ENCODE measurements at regions not wholly inside any gene's neighbourhood (a gene's known extent, or its start where the extent isn't known, plus 50 kb on each side); places are given as distances from the start of the nearest gene placed in this dataset.
A peak's percentile ranks its signal among the peaks of the same experiment; 100 is the strongest.

GRCh38 chr2:186125156-186125555, 360.9 kb upstream of the ZC3H15 start:
- DNase-seq (ENCODE audit: low read depth in 2 of 2): no peak
- TF ChIP-seq, protein P1, sequence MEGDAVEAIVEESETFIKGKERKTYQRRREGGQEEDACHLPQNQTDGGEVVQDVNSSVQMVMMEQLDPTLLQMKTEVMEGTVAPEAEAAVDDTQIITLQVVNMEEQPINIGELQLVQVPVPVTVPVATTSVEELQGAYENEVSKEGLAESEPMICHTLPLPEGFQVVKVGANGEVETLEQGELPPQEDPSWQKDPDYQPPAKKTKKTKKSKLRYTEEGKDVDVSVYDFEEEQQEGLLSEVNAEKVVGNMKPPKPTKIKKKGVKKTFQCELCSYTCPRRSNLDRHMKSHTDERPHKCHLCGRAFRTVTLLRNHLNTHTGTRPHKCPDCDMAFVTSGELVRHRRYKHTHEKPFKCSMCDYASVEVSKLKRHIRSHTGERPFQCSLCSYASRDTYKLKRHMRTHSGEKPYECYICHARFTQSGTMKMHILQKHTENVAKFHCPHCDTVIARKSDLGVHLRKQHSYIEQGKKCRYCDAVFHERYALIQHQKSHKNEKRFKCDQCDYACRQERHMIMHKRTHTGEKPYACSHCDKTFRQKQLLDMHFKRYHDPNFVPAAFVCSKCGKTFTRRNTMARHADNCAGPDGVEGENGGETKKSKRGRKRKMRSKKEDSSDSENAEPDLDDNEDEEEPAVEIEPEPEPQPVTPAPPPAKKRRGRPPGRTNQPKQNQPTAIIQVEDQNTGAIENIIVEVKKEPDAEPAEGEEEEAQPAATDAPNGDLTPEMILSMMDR (IDR thresholded peaks at IDR 0.05; ENCODE audit: low read depth, low read length): no peak

GRCh38 chr2:186125625-186126024, 360.4 kb upstream of the ZC3H15 start:
- DNase-seq (ENCODE audit: low read depth in 2 of 2): no peak
- TF ChIP-seq, protein P1 (IDR thresholded peaks at IDR 0.05; ENCODE audit: low read depth, low read length): no peak
- no peak overlapping the region for H3K4me3 ChIP-seq (replicated peaks in 1 of 2; ENCODE audit: low read depth in 2 of 2, low read length in 2 of 2)

More at GRCh38 chr2:186125156-186125555, 360.9 kb upstream of the ZC3H15 start:
- no peak overlapping the region for H3K4me3 ChIP-seq (replicated peaks in 1 of 2; ENCODE audit: low read depth in 2 of 2, low read length in 2 of 2)

DNA sequence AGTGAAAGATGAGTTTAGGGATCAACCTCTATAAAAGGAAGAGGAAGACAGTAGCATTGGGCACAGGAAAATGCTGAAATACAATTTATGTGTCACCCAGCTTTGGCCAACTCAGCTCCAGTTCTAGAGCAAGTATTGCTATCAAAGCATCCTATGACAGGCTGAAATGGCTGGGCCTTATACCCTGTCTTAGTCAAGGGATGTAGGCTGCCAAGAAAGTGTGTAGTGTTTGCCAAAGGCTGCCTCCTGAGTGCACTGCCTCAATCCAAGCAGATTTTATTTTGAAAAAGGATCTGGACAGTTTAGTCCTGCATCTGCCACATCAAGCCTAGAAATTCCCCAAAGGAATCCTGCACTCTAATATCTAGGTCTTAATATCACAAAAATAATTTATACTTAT, 359.9 kb upstream of the ZC3H15 start:
- DNase-seq (ENCODE audit: low read depth in 2 of 2): peak in 1 of 2 donors; percentile 19
- TF ChIP-seq, protein P1 (IDR thresholded peaks at IDR 0.05; ENCODE audit: low read depth, low read length): no peak

DNA sequence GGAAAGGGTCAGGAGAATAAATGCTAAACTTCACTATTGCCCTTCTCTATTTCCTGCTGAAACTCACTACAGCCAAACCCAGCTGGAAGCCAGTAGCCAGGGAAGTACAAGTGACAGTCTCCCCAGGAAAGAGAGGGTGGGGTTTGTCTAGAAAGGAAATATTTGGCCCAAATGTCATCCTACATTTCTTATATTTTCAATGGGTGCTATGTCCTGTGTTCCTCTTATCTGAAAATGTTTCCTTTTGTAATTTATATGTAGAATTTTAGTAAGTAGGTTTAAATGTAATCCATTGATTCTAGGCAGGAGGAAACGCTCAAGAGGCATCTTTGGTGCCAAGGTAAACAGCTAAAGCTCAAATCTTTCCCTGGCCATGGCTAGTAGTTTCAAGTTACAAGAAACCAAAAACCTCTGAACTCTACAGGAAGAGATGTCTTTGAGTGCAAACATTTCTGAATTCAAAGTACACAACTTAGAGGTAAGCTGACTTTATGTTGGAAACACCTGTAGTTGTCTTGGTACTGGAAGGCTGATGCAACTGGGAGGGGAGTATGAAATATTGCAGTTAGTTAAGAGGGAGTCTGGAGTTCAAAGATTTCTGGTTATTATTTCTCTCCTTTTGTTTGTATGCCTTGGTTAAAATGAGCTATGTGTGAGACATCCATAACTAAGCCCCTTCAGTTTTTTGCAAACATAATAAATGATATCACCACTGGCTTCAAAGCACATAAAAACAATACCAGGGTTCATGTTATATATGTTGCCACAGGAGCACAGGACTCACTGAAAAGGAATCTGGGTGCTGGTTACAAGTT, 356.1 kb upstream of the ZC3H15 start:
- no peak overlapping the region for H3K4me3 ChIP-seq (replicated peaks in 1 of 2; ENCODE audit: low read depth in 2 of 2, low read length in 2 of 2)
- peak; percentile 23 to 80 for DNase-seq (ENCODE audit: low read depth in 2 of 2)
- TF ChIP-seq, protein P1 (IDR thresholded peaks at IDR 0.05; ENCODE audit: low read depth, low read length): no peak

More for the DNA sequence above, 359.9 kb upstream of the ZC3H15 start:
- no peak overlapping the region for H3K4me3 ChIP-seq (replicated peaks in 1 of 2; ENCODE audit: low read depth in 2 of 2, low read length in 2 of 2)

GRCh38 chr2:186130748-186131641, 355.1 kb upstream of the ZC3H15 start:
- no peak overlapping the region for H3K4me3 ChIP-seq (replicated peaks in 1 of 2; ENCODE audit: low read depth in 2 of 2, low read length in 2 of 2)
- no peak for DNase-seq (ENCODE audit: low read depth in 2 of 2)
- TF ChIP-seq, protein P1 (IDR thresholded peaks at IDR 0.05; ENCODE audit: low read depth, low read length): no peak

DNA sequence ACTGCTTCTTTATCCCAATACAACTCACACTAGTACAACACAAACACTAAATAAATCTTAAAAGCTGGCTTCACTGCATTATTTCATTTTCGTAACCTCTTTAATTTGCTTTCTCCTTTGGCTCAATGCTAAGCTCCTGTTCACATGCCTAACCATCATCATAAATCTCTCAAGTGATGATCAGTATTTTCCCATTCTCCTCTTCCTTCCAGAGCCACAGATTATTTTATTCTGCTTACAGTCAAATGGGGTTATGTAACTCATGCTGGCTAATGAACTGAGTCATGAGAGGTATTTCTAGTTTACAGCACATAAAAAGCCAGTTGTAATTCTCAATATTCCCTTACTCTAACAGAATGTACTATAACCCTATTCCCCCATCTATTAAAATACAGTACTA, 350.4 kb upstream of the ZC3H15 start:
- H3K4me3 ChIP-seq (replicated peaks in 1 of 2; ENCODE audit: low read depth in 2 of 2, low read length in 2 of 2): no peak overlapping the region
- peak in 1 of 2 donors; percentile 27 for DNase-seq (ENCODE audit: low read depth in 2 of 2)
- TF ChIP-seq, protein P1 (IDR thresholded peaks at IDR 0.05; ENCODE audit: low read depth, low read length): no peak
